GM23248 (cell line): ENCODE measurements at regions not wholly inside any gene's neighbourhood (a gene's known extent, or its start where the extent isn't known, plus 50 kb on each side); places are given as distances from the start of the nearest gene placed in this dataset.

Experiments used
- EZH2 ChIP-seq: fragments of 200-600 bp; sonication (generic); IDR thresholded peaks from 2 replicates; pipeline ENCODE4 v1.6.1; 2018; ENCODE audit warnings: antibody characterized with exemption, mild to moderate bottlenecking; ENCODE audit not compliant: insufficient read depth, poor library complexity, severe bottlenecking
- EZH2phosphoT487 ChIP-seq: fragments of 200-600 bp; sonication (generic); IDR thresholded peaks from 2 replicates; pipeline ENCODE4 v1.6.1; 2018; ENCODE audit warnings: antibody characterized with exemption, moderate library complexity, mild to moderate bottlenecking, low read depth; ENCODE audit not compliant: insufficient read depth

- TF ChIP-seq EZH2, result no peak
- TF ChIP-seq EZH2phosphoT487, result no peak
Observed at GRCh38 chr16:86180244-86180643, 281.3 kb downstream of the IRF8 start.
